ENCODE measurements at regions not wholly inside any gene's neighbourhood (a gene's known extent, or its start where the extent isn't known, plus 50 kb on each side); places are given as distances from the start of the nearest gene placed in this dataset.

DNA sequence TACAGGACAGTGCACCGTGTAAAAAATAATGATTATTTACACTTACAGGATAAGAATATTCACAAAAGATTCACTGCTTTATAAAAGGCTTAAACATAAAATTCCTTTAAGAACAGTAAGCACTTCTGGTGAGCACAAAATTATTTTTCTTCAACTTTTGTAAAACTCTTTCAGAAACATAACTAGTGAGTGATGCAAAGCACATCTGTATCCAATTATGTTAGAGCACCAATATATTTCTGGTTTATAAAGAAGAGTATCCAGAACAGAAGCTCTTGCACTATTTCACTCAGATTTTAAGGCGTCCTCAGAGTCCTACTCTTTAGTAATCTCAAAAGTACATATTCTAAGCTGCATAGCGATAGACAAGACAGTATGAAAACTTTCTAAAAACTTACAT is 276.0 kb downstream of the C4orf33 start:
- H3K4me3 ChIP-seq (ENCODE audit: low read depth, low read length) = no peak overlapping the region
- no peak for DNase-seq (ENCODE audit: low read depth)
- TF ChIP-seq, protein P1, sequence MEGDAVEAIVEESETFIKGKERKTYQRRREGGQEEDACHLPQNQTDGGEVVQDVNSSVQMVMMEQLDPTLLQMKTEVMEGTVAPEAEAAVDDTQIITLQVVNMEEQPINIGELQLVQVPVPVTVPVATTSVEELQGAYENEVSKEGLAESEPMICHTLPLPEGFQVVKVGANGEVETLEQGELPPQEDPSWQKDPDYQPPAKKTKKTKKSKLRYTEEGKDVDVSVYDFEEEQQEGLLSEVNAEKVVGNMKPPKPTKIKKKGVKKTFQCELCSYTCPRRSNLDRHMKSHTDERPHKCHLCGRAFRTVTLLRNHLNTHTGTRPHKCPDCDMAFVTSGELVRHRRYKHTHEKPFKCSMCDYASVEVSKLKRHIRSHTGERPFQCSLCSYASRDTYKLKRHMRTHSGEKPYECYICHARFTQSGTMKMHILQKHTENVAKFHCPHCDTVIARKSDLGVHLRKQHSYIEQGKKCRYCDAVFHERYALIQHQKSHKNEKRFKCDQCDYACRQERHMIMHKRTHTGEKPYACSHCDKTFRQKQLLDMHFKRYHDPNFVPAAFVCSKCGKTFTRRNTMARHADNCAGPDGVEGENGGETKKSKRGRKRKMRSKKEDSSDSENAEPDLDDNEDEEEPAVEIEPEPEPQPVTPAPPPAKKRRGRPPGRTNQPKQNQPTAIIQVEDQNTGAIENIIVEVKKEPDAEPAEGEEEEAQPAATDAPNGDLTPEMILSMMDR (IDR thresholded peaks at IDR 0.05; ENCODE audit: low read depth, low read length) = no peak
- TF ChIP-seq MYC (IDR thresholded peaks at IDR 0.05; ENCODE audit: low read depth, low read length) (no peak), POLR2A (IDR thresholded peaks at IDR 0.05; ENCODE audit: extremely low read depth, insufficient read length) (no peak)
- TF ChIP-seq, protein P2, sequence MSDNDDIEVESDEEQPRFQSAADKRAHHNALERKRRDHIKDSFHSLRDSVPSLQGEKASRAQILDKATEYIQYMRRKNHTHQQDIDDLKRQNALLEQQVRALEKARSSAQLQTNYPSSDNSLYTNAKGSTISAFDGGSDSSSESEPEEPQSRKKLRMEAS (IDR thresholded peaks at IDR 0.05; ENCODE audit: low read depth, low read length) = no peak

DNA sequence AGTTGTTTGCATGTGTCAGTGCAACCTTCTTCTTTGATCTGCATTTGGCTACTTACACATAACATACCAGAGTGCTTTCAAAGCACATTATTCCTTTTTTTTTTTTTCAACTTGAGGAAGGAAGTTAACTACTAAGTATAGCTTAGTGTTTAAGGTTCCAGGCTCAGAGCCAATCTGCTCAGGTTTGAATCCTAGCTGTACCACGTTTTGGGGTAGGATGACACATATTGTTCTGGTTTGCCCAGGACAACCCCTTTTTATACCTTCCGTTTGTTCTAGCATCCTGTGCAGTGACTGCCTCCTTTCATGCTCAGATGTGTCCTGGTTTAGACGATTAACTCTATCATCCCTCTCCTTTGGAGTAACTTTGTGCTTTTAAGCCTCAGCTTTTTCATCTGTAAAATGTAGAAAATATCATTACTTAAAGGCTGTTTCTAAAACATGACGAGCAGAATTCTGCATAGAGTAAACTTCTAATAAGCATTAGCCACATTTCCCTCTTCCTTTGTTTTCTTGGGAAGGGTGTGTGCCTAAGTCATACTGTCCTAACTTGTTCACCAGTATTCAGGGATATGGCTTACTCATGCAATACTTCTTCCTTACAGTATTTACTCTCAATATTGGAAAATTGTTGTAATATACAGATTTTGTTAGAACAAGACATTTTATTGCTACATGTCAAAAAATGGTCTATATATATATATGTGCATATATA is 281.3 kb downstream of the C4orf33 start:
- TF ChIP-seq, protein P2 (IDR thresholded peaks at IDR 0.05; ENCODE audit: low read depth, low read length) = no peak
- TF ChIP-seq, protein P1 (IDR thresholded peaks at IDR 0.05; ENCODE audit: low read depth, low read length) = no peak
- TF ChIP-seq MYC (IDR thresholded peaks at IDR 0.05; ENCODE audit: low read depth, low read length) (no peak), POLR2A (IDR thresholded peaks at IDR 0.05; ENCODE audit: extremely low read depth, insufficient read length) (no peak)
- no peak overlapping the region for H3K4me3 ChIP-seq (ENCODE audit: low read depth, low read length)
- no peak for DNase-seq (ENCODE audit: low read depth)

DNA sequence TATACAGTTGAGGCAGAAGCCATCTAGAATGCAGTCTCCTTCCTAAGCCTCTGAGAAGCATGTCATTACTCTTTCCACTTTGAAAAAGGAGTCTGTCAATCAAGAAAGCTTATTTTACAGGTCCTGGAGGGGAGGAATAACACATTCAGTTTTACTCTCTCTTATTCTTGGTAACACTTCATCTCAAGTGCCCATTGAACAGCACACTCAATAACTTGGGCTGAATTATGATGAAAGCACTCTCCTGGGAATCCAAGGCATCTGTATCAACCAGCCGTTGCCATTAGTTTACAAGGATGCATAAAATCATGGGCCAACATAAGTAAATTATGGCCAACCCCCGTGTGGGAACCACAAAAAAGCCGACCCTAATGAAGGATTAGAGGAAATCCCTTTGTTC is 282.4 kb downstream of the C4orf33 start:
- no peak overlapping the region for H3K4me3 ChIP-seq (ENCODE audit: low read depth, low read length)
- TF ChIP-seq, protein P2 (IDR thresholded peaks at IDR 0.05; ENCODE audit: low read depth, low read length) = no peak
- TF ChIP-seq MYC (IDR thresholded peaks at IDR 0.05; ENCODE audit: low read depth, low read length) (no peak), POLR2A (IDR thresholded peaks at IDR 0.05; ENCODE audit: extremely low read depth, insufficient read length) (no peak)
- TF ChIP-seq, protein P1 (IDR thresholded peaks at IDR 0.05; ENCODE audit: low read depth, low read length) = no peak
- no peak for DNase-seq (ENCODE audit: low read depth)

DNA sequence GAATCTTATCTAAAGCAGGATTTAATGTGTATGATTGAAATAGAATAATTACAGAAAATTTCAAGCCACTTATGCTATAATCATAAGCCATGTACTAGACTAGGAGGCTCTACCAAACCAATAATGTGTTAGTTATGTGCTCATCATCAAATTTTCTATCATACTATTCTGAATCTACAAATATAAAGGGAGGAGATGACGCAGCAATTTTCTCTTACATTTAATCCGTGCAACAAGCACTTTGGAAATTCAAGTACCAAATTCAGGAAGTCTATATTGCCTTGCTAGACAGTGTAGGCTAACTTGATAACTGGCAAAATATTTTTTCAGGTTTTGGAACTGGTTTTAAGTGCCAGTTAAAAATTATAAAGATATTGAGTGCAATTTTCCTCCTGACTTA is 283.5 kb downstream of the C4orf33 start:
- DNase-seq (ENCODE audit: low read depth) = no peak
- no peak overlapping the region for H3K4me3 ChIP-seq (ENCODE audit: low read depth, low read length)
- TF ChIP-seq, protein P1 (IDR thresholded peaks at IDR 0.05; ENCODE audit: low read depth, low read length) = no peak
- TF ChIP-seq MYC (IDR thresholded peaks at IDR 0.05; ENCODE audit: low read depth, low read length) (no peak), POLR2A (IDR thresholded peaks at IDR 0.05; ENCODE audit: extremely low read depth, insufficient read length) (no peak)
- TF ChIP-seq, protein P2 (IDR thresholded peaks at IDR 0.05; ENCODE audit: low read depth, low read length) = no peak

- TF ChIP-seq POLR2A (IDR thresholded peaks at IDR 0.05; ENCODE audit: extremely low read depth, insufficient read length) (no peak), MYC (IDR thresholded peaks at IDR 0.05; ENCODE audit: low read depth, low read length) (no peak)
- TF ChIP-seq, protein P2 (IDR thresholded peaks at IDR 0.05; ENCODE audit: low read depth, low read length) = no peak
- TF ChIP-seq, protein P1 (IDR thresholded peaks at IDR 0.05; ENCODE audit: low read depth, low read length) = no peak
- no peak for DNase-seq (ENCODE audit: low read depth)
- H3K4me3 ChIP-seq (ENCODE audit: low read depth, low read length) = no peak overlapping the region
Observed at GRCh38 chr4:129384974-129385373, 289.0 kb downstream of the C4orf33 start.
